ENCODE measurements at regions not wholly inside any gene's neighbourhood (a gene's known extent, or its start where the extent isn't known, plus 50 kb on each side); places are given as distances from the start of the nearest gene placed in this dataset.

- DNase-seq (ENCODE audit: low spot score): no peak
Observed at GRCh38 chr1:73644198-73644597, 553.8 kb downstream of the LRRIQ3 start.

- no peak for DNase-seq (ENCODE audit: low spot score)
Observed at GRCh38 chr1:73639494-73639893, 558.5 kb downstream of the LRRIQ3 start.

GRCh38 chr1:73637264-73637663 is 560.7 kb downstream of the LRRIQ3 start:
- no peak for DNase-seq (ENCODE audit: low spot score)

GRCh38 chr1:73635021-73635420 is 563.0 kb downstream of the LRRIQ3 start:
- no peak for DNase-seq (ENCODE audit: low spot score)

GRCh38 chr1:73627723-73628122 is 570.3 kb downstream of the LRRIQ3 start:
- DNase-seq (ENCODE audit: low spot score): no peak

- no peak for DNase-seq (ENCODE audit: low spot score)
Observed at GRCh38 chr1:73626326-73626725, 571.6 kb downstream of the LRRIQ3 start.

- no peak for DNase-seq (ENCODE audit: low spot score)
Observed at GRCh38 chr1:73623946-73624345, 574.0 kb downstream of the LRRIQ3 start.

- no peak for DNase-seq (ENCODE audit: low spot score)
Observed at GRCh38 chr1:73617145-73617544, 580.8 kb downstream of the LRRIQ3 start.

GRCh38 chr1:73611681-73612080 is 586.3 kb downstream of the LRRIQ3 start:
- no peak for DNase-seq (ENCODE audit: low spot score)

GRCh38 chr1:73604739-73605138 is 593.2 kb downstream of the LRRIQ3 start:
- peak; percentile 73 for DNase-seq (ENCODE audit: low spot score)

- DNase-seq (ENCODE audit: low spot score): no peak
Observed at GRCh38 chr1:73604211-73604610, 593.8 kb downstream of the LRRIQ3 start.

- no peak for DNase-seq (ENCODE audit: low spot score)
Observed at GRCh38 chr1:73593804-73594203, 604.2 kb downstream of the LRRIQ3 start.

- DNase-seq (ENCODE audit: low spot score): peak; percentile 57
Observed at GRCh38 chr1:73593364-73593763, 604.6 kb downstream of the LRRIQ3 start.

GRCh38 chr1:73587080-73587479 is 610.9 kb downstream of the LRRIQ3 start:
- no peak for DNase-seq (ENCODE audit: low spot score)

- no peak for DNase-seq (ENCODE audit: low spot score)
Observed at GRCh38 chr1:73577206-73577605, 620.8 kb downstream of the LRRIQ3 start.

GRCh38 chr1:73576083-73576482 is 621.9 kb downstream of the LRRIQ3 start:
- DNase-seq (ENCODE audit: low spot score): no peak

- no peak for DNase-seq (ENCODE audit: low spot score)
Observed at GRCh38 chr1:73564294-73564693, 633.7 kb downstream of the LRRIQ3 start.

GRCh38 chr1:73556270-73556669 is 641.7 kb downstream of the LRRIQ3 start:
- no peak for DNase-seq (ENCODE audit: low spot score)

GRCh38 chr1:73537400-73537799 is 660.6 kb downstream of the LRRIQ3 start:
- no peak for DNase-seq (ENCODE audit: low spot score)

- DNase-seq (ENCODE audit: low spot score): no peak
Observed at GRCh38 chr1:73517603-73518191, 680.3 kb downstream of the LRRIQ3 start.

GRCh38 chr1:73516451-73516850 is 681.5 kb downstream of the LRRIQ3 start:
- no peak for DNase-seq (ENCODE audit: low spot score)

GRCh38 chr1:73511038-73511437 is 686.9 kb downstream of the LRRIQ3 start:
- no peak for DNase-seq (ENCODE audit: low spot score)

- DNase-seq (ENCODE audit: low spot score): no peak
Observed at GRCh38 chr1:73500154-73500553, 697.8 kb downstream of the LRRIQ3 start.

GRCh38 chr1:73499671-73500070 is 698.3 kb downstream of the LRRIQ3 start:
- no peak for DNase-seq (ENCODE audit: low spot score)

- no peak for DNase-seq (ENCODE audit: low spot score)
Observed at GRCh38 chr1:73491621-73492020, 706.4 kb downstream of the LRRIQ3 start.
